ENCODE measurements at regions not wholly inside any gene's neighbourhood (a gene's known extent, or its start where the extent isn't known, plus 50 kb on each side); places are given as distances from the start of the nearest gene placed in this dataset.

DNA sequence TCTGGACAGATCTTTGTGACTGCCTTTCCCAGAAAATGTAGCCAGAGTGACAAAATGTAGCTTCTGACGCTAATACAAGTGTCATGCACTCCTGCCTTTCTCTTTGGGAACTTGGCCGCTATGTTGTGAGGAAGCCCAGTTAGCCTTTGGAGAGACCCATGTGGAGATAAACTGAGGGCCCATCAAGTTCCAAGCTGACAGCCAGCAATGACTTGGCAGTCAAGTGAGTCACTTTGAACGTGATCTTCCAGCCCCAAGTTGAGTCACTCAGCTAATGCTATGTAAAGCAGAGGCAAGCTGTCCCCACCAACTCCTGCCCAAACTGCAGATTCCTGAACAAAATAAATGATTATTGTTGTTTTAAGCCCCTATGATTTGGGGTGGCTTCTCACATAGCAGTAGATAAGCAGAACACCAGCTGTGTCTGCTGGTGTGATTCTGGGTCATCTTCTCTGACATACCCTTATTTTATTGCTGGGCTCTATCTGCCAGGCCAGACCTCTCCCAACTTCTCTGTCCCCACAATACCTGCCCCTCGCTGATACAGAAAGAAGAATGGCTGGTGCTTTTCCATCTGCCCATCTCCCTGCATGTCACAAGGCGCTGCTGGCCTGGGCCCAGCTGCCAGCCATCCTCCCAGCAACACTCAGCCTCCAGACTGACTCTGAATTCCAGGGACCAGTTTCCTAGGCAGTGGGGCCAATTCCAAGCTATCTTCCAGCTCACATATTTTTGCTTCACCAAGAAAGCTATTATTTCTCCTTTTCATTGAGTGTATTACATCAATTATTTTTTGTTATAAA, 274.8 kb downstream of the LRFN2 start:
- DNase-seq (ENCODE audit: low spot score) = peak; percentile 46

DNA sequence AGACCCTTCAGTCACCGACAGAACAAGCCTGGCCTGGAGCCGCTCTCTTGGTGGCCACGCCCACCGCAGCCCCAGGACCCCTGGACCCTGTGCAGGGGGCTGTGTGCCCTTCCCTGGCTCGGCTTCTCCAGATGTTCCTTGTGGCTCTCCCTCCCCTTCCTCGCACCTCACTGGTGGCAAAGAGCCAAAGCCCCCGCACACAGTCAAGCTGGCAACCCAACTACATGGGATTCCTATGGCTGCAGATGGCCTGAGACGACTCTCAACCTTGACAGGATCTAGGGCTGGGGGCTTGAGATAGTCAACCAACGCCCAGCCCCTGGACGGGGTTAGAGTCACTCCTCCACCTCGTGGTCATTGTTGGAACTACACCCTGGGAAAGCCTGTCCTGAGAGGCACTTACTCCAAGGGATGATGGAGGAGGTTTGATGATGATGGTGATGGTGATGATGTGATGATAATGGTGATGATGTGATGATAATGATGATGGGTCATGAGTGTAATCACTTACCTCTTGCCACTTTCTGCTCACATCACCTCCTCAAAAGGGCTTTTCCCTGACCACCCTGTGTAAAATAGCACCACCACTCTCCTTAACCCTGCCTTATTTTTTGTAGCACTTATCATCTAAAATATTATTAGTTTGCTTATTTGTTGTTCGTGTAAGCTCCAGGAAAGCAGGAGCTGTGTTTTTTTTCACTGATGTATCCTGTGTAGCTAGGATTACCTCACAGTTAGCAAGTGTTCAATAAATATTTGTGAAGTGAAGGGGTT, 278.4 kb downstream of the LRFN2 start:
- peak; percentile 67 for DNase-seq (ENCODE audit: low spot score)

DNA sequence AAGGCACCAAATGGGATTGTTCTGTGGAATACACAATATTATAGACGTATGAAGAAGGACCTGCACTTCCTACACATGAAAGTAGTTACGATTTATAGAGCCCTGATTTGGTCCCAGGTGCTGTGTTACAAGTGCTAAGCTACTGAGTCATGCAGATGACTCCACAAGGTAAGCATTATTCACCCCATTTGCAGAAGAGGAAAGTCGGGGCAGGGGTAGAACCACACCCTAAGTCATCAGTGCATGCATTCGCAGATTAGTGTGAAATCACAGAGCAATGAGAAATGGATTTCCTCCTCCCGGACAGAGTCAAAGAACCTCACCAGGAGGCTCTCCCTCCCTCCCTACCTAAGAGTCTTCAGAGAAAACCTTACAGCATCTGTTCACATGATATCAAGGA, 279.5 kb downstream of the LRFN2 start:
- no peak for DNase-seq (ENCODE audit: low spot score)

DNA sequence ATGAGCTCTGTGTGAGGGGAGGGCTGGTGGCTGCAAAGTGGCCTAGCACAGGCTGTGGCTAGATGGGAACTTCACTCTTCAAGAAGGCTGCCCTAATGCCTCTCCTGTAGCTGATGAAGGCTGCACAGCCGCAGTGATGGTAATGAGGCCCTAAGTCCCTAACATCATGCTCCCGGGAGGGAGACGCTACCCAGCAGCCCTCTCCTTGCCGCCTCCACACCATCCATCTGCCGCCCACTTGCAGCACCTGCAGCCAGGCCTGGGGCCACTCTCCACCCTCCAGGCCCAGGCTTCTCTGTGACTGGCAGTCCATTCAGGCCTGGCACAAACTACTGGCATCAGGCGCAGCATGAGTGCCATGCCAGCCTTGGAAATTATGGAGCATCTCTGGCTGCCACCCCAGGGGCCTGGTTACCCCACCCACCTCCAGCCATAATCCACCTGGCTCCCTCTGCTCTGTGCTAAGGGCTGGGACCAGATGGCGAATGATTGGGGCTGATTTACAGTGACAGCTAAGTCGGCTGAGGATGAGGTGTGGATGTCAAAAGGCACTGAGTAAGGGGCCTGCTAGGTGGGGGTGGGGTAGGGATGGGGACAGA, 284.2 kb downstream of the LRFN2 start:
- DNase-seq (ENCODE audit: low spot score) = no peak

DNA sequence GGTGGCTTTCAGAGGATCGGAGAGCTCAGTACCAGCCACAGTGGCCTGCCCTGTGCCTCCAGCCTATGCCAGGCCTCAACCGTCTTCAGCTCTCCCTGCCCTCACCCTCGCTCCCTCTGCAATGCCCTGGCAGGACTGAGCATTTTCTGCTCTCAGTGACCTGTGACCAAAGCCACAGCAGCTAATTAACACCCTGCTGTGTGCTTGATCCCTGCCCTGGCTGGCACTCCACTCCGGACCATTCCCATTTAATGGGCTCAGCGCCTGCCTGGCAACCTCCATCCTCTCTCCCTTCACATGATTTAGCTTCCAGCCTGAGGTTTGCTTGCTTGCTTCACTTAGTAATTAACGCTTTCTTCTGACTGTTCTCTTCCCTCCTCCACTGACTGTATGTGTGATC, 287.5 kb downstream of the LRFN2 start:
- DNase-seq (ENCODE audit: low spot score) = no peak

DNA sequence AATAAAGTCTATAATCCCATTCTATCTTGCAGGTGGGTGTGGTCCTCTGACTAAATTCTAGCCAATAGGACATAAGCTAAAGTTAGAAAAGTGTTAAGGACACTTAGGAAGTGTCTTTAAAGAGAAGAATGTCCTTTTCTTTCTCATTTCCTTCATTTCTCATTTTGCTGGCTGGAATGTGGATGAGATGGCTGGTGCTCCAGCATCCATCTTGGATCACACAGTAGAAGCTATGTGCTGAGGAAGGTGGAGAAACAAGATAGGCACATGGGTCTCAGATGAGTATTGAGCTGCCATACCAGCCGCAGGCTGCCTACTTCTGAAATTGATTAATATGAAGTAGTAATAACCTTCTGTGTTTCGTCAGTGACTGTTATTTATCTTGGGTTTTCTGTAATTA, 289.0 kb downstream of the LRFN2 start:
- no peak for DNase-seq (ENCODE audit: low spot score)

DNA sequence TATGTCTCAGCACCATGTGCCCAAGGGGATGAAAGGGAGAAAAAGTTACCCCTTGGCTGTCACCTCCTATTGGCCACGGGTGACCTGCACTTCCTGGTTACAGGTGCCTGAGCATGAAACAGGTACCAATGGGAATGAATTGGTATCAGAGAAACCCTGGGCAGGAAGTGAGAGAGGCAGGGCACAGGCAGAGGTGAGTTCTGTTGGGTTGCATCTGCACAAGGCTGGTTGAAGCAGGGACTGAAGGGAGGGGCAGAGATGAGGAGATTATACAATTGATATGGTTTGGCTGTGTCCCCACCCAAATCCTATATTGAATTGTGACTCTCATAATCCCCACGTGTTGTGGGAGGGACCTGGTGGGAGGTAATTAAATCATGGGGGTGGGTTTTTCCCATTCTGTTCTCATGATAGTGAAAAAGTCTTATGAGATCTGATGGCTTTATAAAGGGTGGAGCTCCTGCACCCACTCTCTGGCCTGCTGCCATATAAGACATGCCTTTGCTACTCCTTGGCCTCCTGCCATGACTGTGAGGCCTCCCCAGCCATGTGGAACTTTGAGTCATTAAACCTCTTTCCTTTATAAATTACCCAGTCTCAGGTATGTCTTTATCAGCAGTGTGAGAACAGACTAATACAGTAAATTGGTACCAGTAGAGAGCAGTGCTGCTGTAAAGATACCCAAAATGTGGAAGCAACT, 291.8 kb downstream of the LRFN2 start:
- DNase-seq (ENCODE audit: low spot score) = no peak

DNA sequence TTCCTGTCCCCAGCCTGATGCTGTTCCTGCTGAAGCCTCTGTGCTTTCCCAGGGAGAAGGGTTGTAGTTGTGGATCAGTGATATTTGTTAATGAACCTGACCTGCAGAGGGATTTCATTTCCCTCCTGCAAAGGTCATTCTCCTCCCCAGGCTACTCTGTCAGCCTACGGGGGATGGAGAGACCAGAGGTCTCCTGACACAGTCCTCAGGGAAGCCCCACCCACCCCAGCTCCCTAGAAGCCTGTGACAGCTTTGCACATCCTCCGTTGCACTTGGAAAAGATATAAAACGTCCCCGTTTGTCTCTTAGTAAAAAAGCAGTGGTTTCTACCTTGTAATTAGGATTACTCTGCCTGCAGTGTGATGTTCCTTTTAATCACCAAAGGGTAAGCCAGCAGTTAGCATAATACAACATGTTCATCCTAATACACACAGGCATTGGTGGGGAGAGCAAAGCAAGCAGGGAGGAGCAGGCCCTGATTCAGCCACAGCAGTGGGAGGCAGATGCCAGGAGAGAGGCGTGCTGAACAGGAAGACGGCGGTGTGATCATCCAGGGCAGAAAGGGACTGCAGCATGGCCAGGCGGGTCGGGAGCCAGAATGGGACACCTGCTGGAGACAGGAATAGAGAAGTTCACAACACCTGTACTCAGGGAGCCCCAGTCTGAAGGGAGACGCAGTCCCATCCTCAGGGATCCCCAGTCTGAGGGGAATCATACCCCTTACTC, 293.5 kb downstream of the LRFN2 start:
- DNase-seq (ENCODE audit: low spot score) = no peak

DNA sequence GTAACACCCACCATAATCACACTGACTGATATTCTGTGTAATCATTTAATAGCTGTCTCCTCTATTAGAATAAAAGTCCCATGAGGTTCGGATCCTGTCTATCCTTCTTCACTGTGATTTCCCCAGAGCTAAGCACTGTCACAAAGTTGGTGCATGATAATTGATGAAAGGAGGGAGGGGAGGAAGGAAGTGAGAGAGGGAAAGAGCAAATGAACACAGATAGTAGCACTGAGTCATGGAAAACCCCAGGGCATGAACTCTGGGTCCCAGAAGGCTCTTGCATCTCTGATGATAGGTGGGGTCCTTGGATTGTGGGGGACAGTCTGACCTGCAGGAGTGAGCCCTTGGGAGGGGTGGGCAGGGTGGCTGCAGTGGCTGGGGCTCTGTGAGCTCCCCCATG, 294.1 kb downstream of the LRFN2 start:
- no peak for DNase-seq (ENCODE audit: low spot score)

DNA sequence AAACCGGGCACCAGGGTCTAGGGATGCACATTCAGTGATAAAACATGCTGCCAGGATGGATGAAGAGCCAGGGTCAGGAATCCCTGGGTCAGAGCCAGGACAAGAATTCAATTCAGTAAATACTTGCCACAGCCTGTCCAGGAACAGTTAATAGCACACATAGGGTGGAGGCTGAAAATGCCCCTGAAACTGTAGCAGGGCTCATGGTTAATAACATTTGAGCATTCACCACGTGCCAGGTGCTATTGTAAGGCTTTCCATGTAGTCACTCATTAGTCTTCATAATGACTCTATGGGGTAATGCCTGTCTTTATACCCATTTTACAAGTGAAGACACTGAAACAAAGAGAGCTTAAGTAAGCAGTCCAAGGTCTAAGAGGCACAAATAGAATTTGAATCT, 296.3 kb downstream of the LRFN2 start:
- peak; percentile 3 for DNase-seq (ENCODE audit: low spot score)

DNA sequence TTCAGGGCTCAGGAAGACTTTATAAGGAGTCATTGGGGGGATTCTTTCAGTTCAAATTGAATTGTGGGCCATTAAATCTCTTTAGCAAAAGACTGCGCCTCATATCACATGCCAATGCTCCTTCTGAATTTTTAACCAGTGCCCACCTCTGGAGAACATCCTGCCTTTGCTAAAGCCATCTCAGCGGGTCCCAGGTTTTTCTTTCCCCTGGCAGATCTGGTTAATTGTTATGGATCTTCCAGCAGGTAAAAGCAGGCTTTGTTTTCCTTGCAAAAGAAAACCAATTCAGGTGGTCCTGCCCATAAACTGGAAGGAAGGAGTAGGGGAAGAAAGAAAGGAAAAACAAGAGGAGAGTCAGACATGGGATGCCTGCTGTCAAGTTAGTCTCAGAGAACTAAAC, 298.2 kb downstream of the LRFN2 start:
- no peak for DNase-seq (ENCODE audit: low spot score)

DNA sequence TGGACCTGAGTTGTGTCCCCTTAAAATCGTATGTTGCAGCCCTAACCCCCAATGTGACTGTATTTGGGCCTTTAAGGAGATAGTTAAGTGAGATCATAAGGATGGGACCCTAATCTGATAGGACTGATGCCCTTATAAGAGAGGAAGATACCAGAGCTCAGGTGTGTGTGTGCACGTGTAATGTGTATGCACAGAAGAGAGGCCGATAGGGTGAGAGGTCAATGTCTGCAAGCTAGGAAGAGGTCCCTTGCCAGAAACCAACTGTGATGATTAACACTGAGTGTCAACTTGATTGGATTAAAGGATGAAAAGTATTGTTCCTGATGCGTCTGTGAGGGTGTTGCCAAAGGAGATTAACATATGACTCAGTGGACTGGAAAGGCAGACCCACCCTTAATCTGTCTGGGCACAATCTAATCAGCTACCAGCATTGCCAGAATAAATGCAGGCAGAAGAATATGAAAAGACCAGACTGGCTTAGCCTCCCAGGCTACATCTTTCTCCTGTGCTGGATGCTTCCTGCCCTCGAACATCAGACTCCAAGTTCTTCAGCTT, 299.8 kb downstream of the LRFN2 start:
- no peak for DNase-seq (ENCODE audit: low spot score)

DNA sequence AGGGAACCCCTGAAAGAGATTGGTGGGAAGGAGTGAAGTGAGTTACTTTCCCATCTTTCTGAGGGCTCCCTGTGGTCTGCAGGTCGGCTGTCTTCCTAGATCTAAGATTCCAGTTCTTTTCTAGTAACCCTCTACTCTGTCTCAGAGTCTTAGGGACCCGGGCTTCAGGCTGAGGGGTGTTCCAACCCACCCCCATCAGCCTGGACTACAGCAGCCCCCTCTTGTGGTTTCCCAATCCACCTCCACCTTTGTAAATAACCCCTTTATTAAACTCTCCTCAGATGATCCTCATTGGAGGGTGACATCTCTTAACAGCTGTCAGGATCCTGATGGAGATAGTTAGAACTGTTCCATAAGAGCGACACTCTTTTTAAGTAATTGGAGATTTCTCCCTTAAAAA, 300.4 kb downstream of the LRFN2 start:
- DNase-seq (ENCODE audit: low spot score) = no peak

DNA sequence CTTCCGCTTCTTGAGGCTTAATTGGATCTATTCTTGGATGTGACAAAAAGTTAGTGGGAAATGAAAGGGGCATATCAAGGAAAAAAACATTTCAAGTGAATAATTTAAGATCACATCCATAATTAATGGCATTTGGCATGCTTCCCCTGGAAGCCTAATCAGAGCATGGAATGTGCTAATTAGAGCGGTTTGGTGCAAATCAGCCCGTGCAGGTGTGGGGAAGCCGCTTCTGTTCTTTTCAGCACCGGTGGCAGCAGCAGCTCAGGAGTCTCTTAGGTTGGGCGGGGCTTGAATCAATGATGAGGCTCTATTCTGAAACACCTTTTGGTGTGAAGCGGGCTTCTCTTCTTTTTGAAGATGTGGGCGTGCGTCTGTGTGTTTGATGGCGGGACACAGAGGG, 301.2 kb downstream of the LRFN2 start:
- no peak for DNase-seq (ENCODE audit: low spot score)

DNA sequence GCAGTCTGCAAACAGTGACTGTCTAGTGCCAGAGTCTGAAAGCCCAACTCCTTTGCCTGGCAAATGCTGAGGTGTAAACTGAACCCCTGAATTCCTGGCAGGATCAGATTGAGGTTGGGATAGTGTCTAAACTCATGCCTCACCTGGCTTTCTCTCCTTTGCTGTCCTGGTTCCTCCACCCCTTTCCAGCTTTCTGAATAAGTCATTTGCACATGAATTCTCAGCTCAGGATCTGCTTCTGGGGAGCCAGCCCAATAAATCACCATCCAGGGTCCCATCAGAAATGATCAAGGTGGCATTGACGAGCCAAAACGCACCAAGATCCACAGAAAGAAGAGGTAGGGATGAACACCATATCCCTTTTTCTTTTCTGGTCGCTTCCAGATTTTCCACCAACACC, 301.6 kb downstream of the LRFN2 start:
- no peak for DNase-seq (ENCODE audit: low spot score)

DNA sequence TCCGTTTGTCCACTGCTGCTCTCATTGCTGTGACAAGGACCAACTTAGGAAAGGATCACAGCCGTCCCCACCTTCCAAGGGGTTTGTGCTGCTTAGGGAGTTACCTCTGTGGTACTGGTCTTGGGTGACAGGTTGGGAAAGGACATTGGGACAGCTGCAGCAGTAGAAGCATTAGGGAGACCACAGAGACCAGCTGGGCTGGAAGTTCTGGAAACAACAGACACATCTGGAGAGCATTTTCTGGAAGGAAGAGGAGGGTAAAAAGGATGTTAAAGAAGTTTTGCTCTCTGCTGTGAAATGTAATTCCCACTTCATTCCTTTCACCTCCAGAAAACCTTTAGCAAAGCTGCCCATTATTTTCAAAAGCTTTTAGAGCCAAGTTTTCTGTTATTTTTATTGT, 304.2 kb downstream of the LRFN2 start:
- no peak for DNase-seq (ENCODE audit: low spot score)

DNA sequence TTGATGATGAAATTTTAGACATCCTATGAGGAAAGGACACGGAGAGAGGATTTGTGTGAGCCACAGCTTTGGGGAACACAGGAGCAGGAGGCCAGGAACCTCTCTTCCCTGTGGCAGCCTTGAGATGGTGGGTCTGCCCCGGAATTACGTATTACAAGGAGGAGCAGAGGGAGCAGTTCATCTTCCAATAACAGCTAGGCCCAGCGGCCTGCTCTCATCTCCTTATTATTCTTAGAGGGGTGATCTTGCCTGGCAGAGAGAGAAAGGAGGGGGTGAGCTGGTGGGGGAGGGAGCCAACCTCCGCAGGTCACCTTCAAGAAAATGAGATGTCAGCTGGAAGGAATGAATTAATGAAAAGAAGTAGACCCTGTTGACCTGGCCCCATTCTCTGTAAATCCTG, 305.8 kb downstream of the LRFN2 start:
- DNase-seq (ENCODE audit: low spot score) = no peak

DNA sequence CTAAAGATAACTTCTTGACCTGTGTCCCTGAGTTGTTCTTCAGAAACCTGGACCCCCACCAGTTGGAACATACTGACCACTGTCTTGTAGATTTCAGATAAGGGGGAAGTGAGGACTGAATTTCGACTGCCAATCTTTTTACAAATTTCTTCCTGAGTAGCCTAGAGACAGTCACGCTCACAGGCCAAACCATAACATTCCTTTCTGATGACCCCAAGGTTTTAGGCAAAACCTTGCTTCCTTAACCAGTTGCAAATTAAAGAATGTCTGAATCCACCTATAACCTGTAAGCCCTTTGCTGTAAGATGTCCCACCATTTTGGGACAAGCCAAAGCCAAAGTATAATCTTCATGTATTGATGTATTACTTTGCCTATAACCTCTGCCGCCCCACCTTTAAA, 306.9 kb downstream of the LRFN2 start:
- no peak for DNase-seq (ENCODE audit: low spot score)

DNA sequence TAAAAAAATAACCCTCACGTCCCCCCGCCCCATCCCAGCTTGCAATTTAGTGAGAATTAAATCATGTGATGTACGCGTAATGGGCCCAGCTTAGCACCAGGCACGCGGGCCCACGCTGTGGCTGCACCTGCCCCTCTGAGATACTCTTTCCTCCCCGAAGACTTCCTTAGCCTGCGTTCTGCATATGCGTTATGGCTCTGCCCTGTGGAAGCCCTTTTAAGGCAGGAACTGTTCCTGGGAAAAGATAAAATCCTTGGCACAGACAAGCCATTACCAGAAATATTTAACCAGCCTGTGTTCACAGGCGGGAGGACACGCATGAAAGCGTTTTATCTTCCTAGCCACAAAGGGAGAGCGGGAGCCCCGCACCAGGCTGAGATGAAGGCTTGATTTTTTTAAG, 311.0 kb downstream of the LRFN2 start:
- no peak for DNase-seq (ENCODE audit: low spot score)

DNA sequence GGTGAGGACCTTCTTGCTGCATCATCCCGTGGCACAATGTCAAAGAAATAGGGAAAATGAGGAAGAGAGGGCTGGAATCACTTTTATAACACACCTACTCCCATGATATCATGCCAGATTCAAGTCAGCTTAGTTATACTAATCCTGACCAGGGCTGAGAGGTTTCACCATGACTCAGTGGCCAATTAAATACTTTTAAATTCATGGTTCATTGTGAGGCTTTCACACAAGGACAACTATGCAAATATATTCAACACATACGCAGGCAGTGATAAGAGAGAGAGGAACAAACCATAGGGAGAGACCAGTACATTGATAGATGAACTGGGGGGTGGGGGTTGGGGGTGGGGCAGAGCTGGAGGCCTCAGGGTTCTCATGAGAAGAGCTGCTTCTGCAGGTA, 313.1 kb downstream of the LRFN2 start:
- DNase-seq (ENCODE audit: low spot score) = no peak

DNA sequence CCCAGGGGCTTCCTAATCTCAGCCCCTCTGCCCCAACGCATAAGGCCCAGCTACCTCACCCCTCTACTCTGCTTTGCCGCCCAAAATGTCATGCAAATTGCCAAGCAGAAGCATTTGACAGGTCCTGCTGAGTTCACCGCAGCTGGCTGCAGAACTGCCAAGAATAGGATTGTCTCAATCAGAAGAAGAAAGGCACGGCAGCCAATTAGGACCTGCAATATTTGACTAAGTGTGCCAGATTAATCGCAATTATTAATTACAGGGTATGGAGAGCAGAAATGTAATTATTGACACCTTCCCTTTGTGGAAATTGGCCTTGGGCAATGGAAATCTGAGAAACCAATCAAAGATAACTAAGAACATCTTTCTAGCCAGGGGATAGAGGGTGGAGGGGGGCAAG, 318.6 kb downstream of the LRFN2 start:
- no peak for DNase-seq (ENCODE audit: low spot score)

DNA sequence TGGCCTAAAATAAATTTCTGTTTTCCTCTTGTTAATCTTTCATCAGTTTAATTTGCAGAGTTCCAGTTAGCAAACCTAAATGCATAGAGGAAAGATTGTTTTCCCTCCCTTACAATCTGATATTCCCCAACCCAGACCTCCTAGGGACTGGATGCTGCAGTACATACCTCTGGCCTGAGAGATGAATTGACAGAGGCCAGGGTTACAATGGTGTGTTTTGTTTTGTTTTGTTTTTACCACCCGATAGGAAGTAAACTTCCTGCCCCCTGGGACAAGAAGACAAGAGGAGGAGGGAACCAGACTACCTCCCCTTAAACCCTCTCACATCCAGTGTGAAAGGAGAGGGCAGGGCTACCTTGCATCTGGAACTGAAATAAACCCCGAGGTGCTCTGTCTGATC, 319.0 kb downstream of the LRFN2 start:
- no peak for DNase-seq (ENCODE audit: low spot score)

Data from pons (tissue), 1 donor.